GM13976 (cell line): ENCODE measurements at regions not wholly inside any gene's neighbourhood (a gene's known extent, or its start where the extent isn't known, plus 50 kb on each side); places are given as distances from the start of the nearest gene placed in this dataset.

ENCODE experiments used
- DNase-seq: peaks from one replicate; pipeline ENCODE4 v3.0.0; 2012; ENCODE audit warnings: low spot score
- in situ Hi-C: fragments of 300-500 bp; cut with MboI; formaldehyde crosslinking; loops from one replicate; pipeline ENCODE4 v1.12.0; 2022; ENCODE audit warnings: low sequenced_read_pairs, mixed read lengths, inconsistent platforms; ENCODE audit not compliant: unreplicated experiment
- TF ChIP-seq, protein P1 (sequence below): IDR thresholded peaks from 2 replicates; pipeline ENCODE4 v1.5.1; 2012; ENCODE audit warnings: borderline replicate concordance, mild to moderate bottlenecking; ENCODE audit not compliant: insufficient read depth; ENCODE audit errors: extremely low read depth, missing control alignments, control extremely low read depth

GRCh38 chr3:144529566-144529965, 557.9 kb downstream of the DIPK2A start:
- no peak for DNase-seq
- in situ Hi-C loops, result no loop called here
- TF ChIP-seq, protein P1, sequence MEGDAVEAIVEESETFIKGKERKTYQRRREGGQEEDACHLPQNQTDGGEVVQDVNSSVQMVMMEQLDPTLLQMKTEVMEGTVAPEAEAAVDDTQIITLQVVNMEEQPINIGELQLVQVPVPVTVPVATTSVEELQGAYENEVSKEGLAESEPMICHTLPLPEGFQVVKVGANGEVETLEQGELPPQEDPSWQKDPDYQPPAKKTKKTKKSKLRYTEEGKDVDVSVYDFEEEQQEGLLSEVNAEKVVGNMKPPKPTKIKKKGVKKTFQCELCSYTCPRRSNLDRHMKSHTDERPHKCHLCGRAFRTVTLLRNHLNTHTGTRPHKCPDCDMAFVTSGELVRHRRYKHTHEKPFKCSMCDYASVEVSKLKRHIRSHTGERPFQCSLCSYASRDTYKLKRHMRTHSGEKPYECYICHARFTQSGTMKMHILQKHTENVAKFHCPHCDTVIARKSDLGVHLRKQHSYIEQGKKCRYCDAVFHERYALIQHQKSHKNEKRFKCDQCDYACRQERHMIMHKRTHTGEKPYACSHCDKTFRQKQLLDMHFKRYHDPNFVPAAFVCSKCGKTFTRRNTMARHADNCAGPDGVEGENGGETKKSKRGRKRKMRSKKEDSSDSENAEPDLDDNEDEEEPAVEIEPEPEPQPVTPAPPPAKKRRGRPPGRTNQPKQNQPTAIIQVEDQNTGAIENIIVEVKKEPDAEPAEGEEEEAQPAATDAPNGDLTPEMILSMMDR, result no peak

DNA sequence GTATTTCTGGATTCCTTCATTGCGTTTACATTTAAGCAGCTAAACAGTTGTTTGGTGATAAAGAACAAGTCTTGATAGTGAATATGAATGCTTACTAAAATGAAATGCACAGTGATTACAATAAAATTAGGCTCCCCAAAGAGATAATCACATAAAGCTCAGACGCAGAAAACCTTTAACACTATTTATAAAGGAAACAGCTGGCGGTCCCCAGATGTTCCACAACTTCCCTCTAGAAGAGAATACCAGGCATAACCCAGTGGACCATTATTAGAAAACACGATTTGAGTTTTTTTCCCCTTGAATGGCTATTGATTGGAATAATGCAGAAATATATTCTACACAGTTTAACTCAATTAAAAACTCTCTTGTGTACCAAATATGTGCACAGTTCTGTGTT, 573.2 kb downstream of the DIPK2A start:
- TF ChIP-seq, protein P1, result no peak
- in situ Hi-C loops, result no loop called here
- DNase-seq, result no peak

- in situ Hi-C loops, result no loop called here
- no peak for DNase-seq
- TF ChIP-seq, protein P1, result no peak
Observed at GRCh38 chr3:144546539-144546938, 574.9 kb downstream of the DIPK2A start.

GRCh38 chr3:144548346-144548745, 576.7 kb downstream of the DIPK2A start:
- TF ChIP-seq, protein P1, result no peak
- no peak for DNase-seq
- in situ Hi-C loops, result no loop called here

DNA sequence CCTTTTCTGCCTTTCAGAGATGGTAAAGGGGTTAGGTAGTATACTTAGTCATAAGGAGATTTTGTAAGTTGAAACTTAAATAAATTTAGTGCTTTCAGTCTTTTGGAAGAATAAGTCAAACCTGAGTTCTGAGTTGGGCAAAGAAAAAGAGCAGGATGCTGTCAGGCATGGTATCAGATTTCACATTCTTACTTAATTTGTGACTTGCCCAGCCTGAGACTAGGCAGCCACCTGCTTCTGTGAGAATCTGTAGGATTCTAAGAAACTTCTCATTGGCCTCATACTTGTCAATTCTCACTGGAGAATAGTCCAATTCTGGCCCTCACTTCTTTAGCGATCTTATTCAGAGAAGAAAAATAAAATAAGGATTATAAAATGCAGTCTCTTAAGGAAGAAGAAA, 577.5 kb downstream of the DIPK2A start:
- TF ChIP-seq, protein P1, result no peak
- DNase-seq, result no peak

DNA sequence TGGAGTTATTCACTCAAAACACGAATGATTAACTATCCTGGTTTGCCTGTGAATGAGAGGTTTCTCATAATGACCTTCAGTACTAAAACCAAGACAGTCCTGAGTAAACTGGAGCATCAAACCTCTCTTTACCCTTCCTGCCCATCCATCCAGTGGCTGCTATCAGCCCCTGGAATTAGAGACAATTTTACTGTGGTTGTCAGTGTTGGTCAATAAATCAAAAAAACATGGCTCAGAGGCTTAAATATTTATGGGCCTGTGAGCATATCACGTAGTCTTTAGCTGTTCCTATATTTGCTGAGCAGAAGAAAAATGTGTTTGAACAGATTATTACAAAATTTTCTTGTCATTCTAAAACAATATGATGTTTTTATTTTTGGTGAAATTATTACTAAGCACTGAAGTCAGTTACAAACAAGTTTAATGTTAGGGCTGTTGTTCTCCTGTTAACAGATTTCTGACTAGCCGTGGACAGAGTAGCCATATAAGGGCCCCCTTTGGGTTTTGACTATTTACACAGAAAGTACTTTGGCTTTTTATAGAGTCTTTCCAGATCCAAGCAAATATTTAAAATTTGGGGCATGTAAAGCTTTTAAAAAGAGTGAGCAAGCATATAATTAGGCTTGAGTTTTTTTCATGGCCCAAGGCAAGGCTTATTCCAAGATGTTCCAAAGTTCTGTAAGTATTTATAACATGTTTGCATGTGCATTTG, 580.9 kb downstream of the DIPK2A start:
- TF ChIP-seq, protein P1, result no peak
- DNase-seq, result no peak
- in situ Hi-C loops, result no loop called here

More for the DNA sequence above, 577.5 kb downstream of the DIPK2A start:
- in situ Hi-C loops, result no loop called here
